IMR-90 (cell line): ENCODE measurements at regions not wholly inside any gene's neighbourhood (a gene's known extent, or its start where the extent isn't known, plus 50 kb on each side); places are given as distances from the start of the nearest gene placed in this dataset.

ENCODE experiments used
- ATAC-seq: fragments of 200-7000 bp; cut with Tn5 transposase; 2 replicates; pipeline ENCODE4 v1.9.1; 2020; ENCODE audit warnings: low read depth, mild to moderate bottlenecking, moderate library complexity
- BruUV-seq: library from RNA; stranded (reverse); fragments of 400-500 nt; replicated peaks from 2 replicates; lab custom pipeline; 2021; lab: Mats Ljungman, UMichigan
- CTCF ChIA-PET: fragments of 300-600 bp; formaldehyde crosslinking; extraction: SDS; loops from one replicate; lab custom pipeline; 2021; ENCODE audit warnings: antibody characterized with exemption; lab: Yijun Ruan, JAX
- POLR2A ChIA-PET: fragments of 300-600 bp; sonication (Branson Sonifier 250); formaldehyde crosslinking; loops from one replicate; lab custom pipeline; 2022; ENCODE audit warnings: antibody characterized with exemption; ENCODE audit not compliant: unreplicated experiment; lab: Charles Lee
- DNase-seq: peaks from one replicate; pipeline ENCODE4 v3.0.0; 2013
- H2AFZ ChIP-seq: replicated peaks from 2 replicates; pipeline ENCODE3; 2013; ENCODE audit warnings: low read length, mild to moderate bottlenecking; ENCODE audit not compliant: poor library complexity
- H2AK5ac ChIP-seq: 2 replicates; pipeline ENCODE4 v1.6.1; 2013; ENCODE audit warnings: low read depth, low read length, inconsistent platforms
- H2AK9ac ChIP-seq: replicated peaks from 2 replicates; pipeline ENCODE3; 2013; ENCODE audit warnings: mild to moderate bottlenecking, low read depth, low read length, moderate library complexity; ENCODE audit not compliant: poor library complexity
- H2BK120ac ChIP-seq: 2 replicates; pipeline ENCODE4 v1.6.1; 2013; ENCODE audit warnings: low read depth, low read length, inconsistent platforms
- H2BK15ac ChIP-seq: 3 replicates; pipeline ENCODE4 v1.6.1; 2013; ENCODE audit warnings: low read depth, low read length, inconsistent platforms
- H2BK20ac ChIP-seq: 2 replicates; pipeline ENCODE4 v1.6.1; 2013; ENCODE audit warnings: low read depth, mild to moderate bottlenecking, inconsistent platforms, low read length, moderate library complexity
- H2BK5ac ChIP-seq: 2 replicates; pipeline ENCODE4 v1.6.1; 2013; ENCODE audit warnings: mild to moderate bottlenecking, low read depth, low read length, inconsistent platforms; ENCODE audit not compliant: poor library complexity, severe bottlenecking
- H3K14ac ChIP-seq: replicated peaks from 2 replicates; pipeline ENCODE4 v1.6.1; 2013; ENCODE audit warnings: low read depth, low read length, inconsistent platforms
- H3K18ac ChIP-seq: 2 replicates; pipeline ENCODE4 v1.6.1; 2013; ENCODE audit warnings: low read depth, low read length, control low read depth
- H3K23ac ChIP-seq: 2 replicates; pipeline ENCODE4 v1.6.1; 2013; ENCODE audit warnings: low read depth, low read length, inconsistent platforms
- H3K27ac ChIP-seq: 2 replicates; pipeline ENCODE4 v1.5.1; 2013; ENCODE audit warnings: mild to moderate bottlenecking, control low read depth, low read length; ENCODE audit not compliant: insufficient read depth
- H3K27me3 ChIP-seq: 2 replicates; pipeline ENCODE4 v1.6.1; 2013; ENCODE audit warnings: low read length; ENCODE audit not compliant: control insufficient read depth, insufficient read depth
- H3K36me3 ChIP-seq: 2 replicates; pipeline ENCODE4 v1.6.1; 2013; ENCODE audit warnings: low read length, mixed read lengths; ENCODE audit not compliant: control insufficient read depth, insufficient read depth
- H3K4ac ChIP-seq: 2 replicates; pipeline ENCODE4 v1.6.1; 2013; ENCODE audit warnings: low read depth, low read length, inconsistent platforms
- H3K4me1 ChIP-seq: 2 replicates; pipeline ENCODE4 v1.6.1; 2013; ENCODE audit warnings: low read length, mixed read lengths; ENCODE audit not compliant: control insufficient read depth, insufficient read depth
- H3K4me2 ChIP-seq: 2 replicates; pipeline ENCODE4 v1.6.1; 2013; ENCODE audit warnings: low read depth, mild to moderate bottlenecking, control low read depth, low read length, moderate library complexity
- H3K4me3 ChIP-seq: 2 replicates; pipeline ENCODE4 v1.5.1; 2013; ENCODE audit warnings: low read depth, mild to moderate bottlenecking, control low read depth, low read length, moderate library complexity; ENCODE audit not compliant: insufficient read depth
- H3K56ac ChIP-seq: 2 replicates; pipeline ENCODE4 v1.6.1; 2013; ENCODE audit warnings: low read length, inconsistent platforms; ENCODE audit not compliant: insufficient read depth; ENCODE audit errors: extremely low read depth
- H3K79me1 ChIP-seq, 2 experiments: 2 replicates each; pipeline ENCODE4 v1.6.1; 2013; ENCODE audit warnings: low read length in 2 of 2, inconsistent platforms in 1 of 2, low read depth in 1 of 2
- H3K9ac ChIP-seq: 2 replicates; pipeline ENCODE4 v1.6.1; 2013; ENCODE audit warnings: low read depth, low read length, control low read depth
- H3K9me1 ChIP-seq: 2 replicates; pipeline ENCODE4 v1.6.1; 2013; ENCODE audit warnings: low read length, inconsistent platforms; ENCODE audit not compliant: insufficient read depth
- H3K9me3 ChIP-seq: 2 replicates; pipeline ENCODE4 v1.6.1; 2013; ENCODE audit warnings: low read length; ENCODE audit not compliant: control insufficient read depth, insufficient read depth
- H4K20me1 ChIP-seq: 2 replicates; pipeline ENCODE4 v1.6.1; 2013; ENCODE audit warnings: low read length, inconsistent platforms; ENCODE audit not compliant: insufficient read depth
- H4K5ac ChIP-seq: 2 replicates; pipeline ENCODE4 v1.6.1; 2013; ENCODE audit warnings: mild to moderate bottlenecking, low read depth, low read length, control low read depth
- H4K8ac ChIP-seq, 2 experiments: 2 replicates each; pipeline ENCODE4 v1.6.1; 2013; ENCODE audit warnings: low read depth in 2 of 2, low read length in 2 of 2, control low read depth in 1 of 2, inconsistent platforms in 1 of 2
- H4K91ac ChIP-seq: 2 replicates; pipeline ENCODE4 v1.6.1; 2013; ENCODE audit warnings: low read depth, low read length, inconsistent platforms; ENCODE audit not compliant: insufficient read depth
- BHLHE40 ChIP-seq: fragments of 150-350 bp; IDR thresholded peaks from 2 replicates; pipeline ENCODE4 v1.6.1; 2016; ENCODE audit warnings: mild to moderate bottlenecking, low read depth, low read length
- CEBPB ChIP-seq: IDR thresholded peaks from 2 replicates; pipeline ENCODE4 v1.6.1; 2012; ENCODE audit warnings: low read depth, low read length, improper control_type of control experiment
- CHD1 ChIP-seq: IDR thresholded peaks from 2 replicates; pipeline ENCODE4 v1.6.1; 2012; ENCODE audit warnings: low read depth, low read length, improper control_type of control experiment
- ELK1 ChIP-seq: fragments of 150-350 bp; IDR thresholded peaks from 2 replicates; pipeline ENCODE4 v1.6.1; 2016; ENCODE audit warnings: low read depth, mild to moderate bottlenecking, low read length, moderate library complexity, borderline replicate concordance
- FOS ChIP-seq: fragments of 150-350 bp; IDR thresholded peaks from 2 replicates; pipeline ENCODE4 v1.6.1; 2016; ENCODE audit warnings: low read depth, low read length
- MAFK ChIP-seq: IDR thresholded peaks from 2 replicates; pipeline ENCODE4 v1.6.1; 2012; ENCODE audit warnings: low read depth, low read length, improper control_type of control experiment
- MAZ ChIP-seq: IDR thresholded peaks from 2 replicates; pipeline ENCODE4 v1.6.1; 2012; ENCODE audit warnings: low read depth, mild to moderate bottlenecking, low read length, improper control_type of control experiment, moderate library complexity, borderline replicate concordance
- POLR2A ChIP-seq: IDR thresholded peaks from 2 replicates; pipeline ENCODE4 v1.6.1; 2012; ENCODE audit warnings: mild to moderate bottlenecking, low read depth, low read length
- RAD21 ChIP-seq: IDR thresholded peaks from 2 replicates; pipeline ENCODE4 v1.6.1; 2012; ENCODE audit warnings: low read length, improper control_type of control experiment
- RCOR1 ChIP-seq: IDR thresholded peaks from 2 replicates; pipeline ENCODE4 v1.6.1; 2012; ENCODE audit warnings: mild to moderate bottlenecking, low read length, improper control_type of control experiment; ENCODE audit not compliant: insufficient replicate concordance
- RFX5 ChIP-seq: IDR thresholded peaks from 2 replicates; pipeline ENCODE4 v1.8.0; 2012; ENCODE audit warnings: low read depth, mild to moderate bottlenecking, low read length, moderate library complexity
- WGBS, 2 experiments: methylation state at CpG; one replicate each; pipeline versions ENCODE4 v1.1.5 to v1.1.7; 2013; ENCODE audit warnings: missing lambda C conversion rate in 2 of 2; ENCODE audit not compliant: insufficient read length in 1 of 2; ENCODE audit errors: extremely low coverage in 2 of 2; 5-methylcytosine and 5-hydroxymethylcytosine counted together
- dilution Hi-C: fragments of 300-500 bp; cut with HindIII; formaldehyde crosslinking; loops from one replicate; pipeline ENCODE4 v1.14.3; 2018; ENCODE audit warnings: low sequenced_read_pairs; ENCODE audit not compliant: unreplicated experiment
- in situ Hi-C: fragments of 300-500 bp; cut with MboI; formaldehyde crosslinking; loops from 3 replicates; pipeline ENCODE4 v1.14.3; 2019; ENCODE audit warnings: low sequenced_read_pairs, inconsistent platforms, mixed read lengths
- intact Hi-C: fragments of 100-400 bp; cut with micrococcal nuclease; formaldehyde crosslinking; loops from 2 replicates; pipeline ENCODE4 v1.10.0; 2022
- TF ChIP-seq, protein P1 (sequence below): fragments of 150-350 bp; IDR thresholded peaks from 2 replicates; pipeline ENCODE4 v1.6.1; 2017; ENCODE audit warnings: mild to moderate bottlenecking, antibody characterized with exemption, low read length, low read depth
- TF ChIP-seq, protein P2 (sequence below): conservative IDR thresholded peaks from 2 replicates; pipeline ENCODE4 v1.5.1; 2012; ENCODE audit warnings: mild to moderate bottlenecking, low read depth, low read length, improper control_type of control experiment

DNA sequence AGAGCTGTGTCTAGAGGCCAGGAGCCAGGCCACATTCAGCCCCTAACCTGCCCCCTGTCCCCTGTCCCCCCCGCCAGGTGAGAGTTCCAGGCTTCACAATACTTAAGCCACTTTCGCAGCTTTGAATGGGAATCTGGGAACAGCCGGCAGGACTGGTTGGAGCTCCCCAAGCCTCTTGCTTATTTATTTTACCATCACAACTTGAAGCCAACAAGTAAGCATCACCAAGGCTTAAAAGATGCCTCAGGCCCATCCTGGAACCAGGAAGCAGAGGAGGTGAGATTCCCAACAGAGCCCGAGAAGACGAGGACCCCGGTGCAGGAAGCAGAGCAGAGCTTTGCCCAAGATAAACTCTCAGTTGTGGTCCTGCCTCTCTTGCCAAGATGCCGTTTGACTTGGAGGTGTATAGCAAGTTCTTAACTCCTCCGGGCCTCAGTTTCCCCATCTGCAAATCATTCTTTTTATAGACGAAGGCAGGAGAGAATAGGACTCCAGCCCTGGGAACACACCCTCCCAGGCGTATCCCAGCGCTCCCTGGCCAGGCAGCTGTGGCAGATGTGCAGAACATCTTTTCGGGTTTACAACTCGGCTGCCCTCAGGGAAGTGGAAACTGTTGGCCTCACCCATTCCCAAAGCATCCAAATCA lies 66.8 kb upstream of the SLC25A33 start:
- Histone ChIP-seq H3K27ac (no peak overlapping the region), H2BK15ac (no peak overlapping the region), H4K91ac (no peak overlapping the region), H2BK120ac (no peak overlapping the region), H4K20me1 (no peaks in the 10 kb centered on the region), H3K4me3 (no peak overlapping the region), H2AFZ (peak overlapping the region; percentile 77), H4K8ac (no peak overlapping the region), H2AK5ac (no peak overlapping the region), H2BK5ac (no peak overlapping the region), H3K18ac (no peak overlapping the region), H3K4me2 (no peak overlapping the region), H3K27me3 (peaks cover 6% of the 10 kb centered on the region; the same call in 1 of the 2 replicates), H2BK20ac (no peak overlapping the region), H3K14ac (no peak overlapping the region), H3K9me3 (no peaks in the 10 kb centered on the region), H3K36me3 (no peaks in the 10 kb centered on the region), H3K79me1 (no peaks in the 10 kb centered on the region), H3K9me1 (no peaks in the 10 kb centered on the region), H4K5ac (no peak overlapping the region), H3K4ac (0 out of 2 replicates have a peak overlapping the region, but pooled peaks have one; percentile 5), H3K4me1 (peaks cover 4% of the 10 kb centered on the region; the same call in 1 of the 2 replicates), H3K9ac (no peak overlapping the region), H3K56ac (no peak overlapping the region), H3K23ac (no peak overlapping the region), H2AK9ac (no peak overlapping the region)
- ATAC-seq (no peak), DNase-seq (no peak)
- no TSS peak for BruUV-seq
- POLR2A ChIA-PET: no interaction called here
- dilution Hi-C loops: no loop called here
- TF ChIP-seq RCOR1 (no peak), ELK1 (no peak), MAFK (no peak), CEBPB (no peak), POLR2A (no peak), RAD21 (no peak), CHD1 (no peak), RFX5 (no peak), MAZ (no peak), FOS (no peak), BHLHE40 (no peak)
- TF ChIP-seq, protein P1, sequence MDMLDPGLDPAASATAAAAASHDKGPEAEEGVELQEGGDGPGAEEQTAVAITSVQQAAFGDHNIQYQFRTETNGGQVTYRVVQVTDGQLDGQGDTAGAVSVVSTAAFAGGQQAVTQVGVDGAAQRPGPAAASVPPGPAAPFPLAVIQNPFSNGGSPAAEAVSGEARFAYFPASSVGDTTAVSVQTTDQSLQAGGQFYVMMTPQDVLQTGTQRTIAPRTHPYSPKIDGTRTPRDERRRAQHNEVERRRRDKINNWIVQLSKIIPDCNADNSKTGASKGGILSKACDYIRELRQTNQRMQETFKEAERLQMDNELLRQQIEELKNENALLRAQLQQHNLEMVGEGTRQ: no peak
- TF ChIP-seq, protein P2, sequence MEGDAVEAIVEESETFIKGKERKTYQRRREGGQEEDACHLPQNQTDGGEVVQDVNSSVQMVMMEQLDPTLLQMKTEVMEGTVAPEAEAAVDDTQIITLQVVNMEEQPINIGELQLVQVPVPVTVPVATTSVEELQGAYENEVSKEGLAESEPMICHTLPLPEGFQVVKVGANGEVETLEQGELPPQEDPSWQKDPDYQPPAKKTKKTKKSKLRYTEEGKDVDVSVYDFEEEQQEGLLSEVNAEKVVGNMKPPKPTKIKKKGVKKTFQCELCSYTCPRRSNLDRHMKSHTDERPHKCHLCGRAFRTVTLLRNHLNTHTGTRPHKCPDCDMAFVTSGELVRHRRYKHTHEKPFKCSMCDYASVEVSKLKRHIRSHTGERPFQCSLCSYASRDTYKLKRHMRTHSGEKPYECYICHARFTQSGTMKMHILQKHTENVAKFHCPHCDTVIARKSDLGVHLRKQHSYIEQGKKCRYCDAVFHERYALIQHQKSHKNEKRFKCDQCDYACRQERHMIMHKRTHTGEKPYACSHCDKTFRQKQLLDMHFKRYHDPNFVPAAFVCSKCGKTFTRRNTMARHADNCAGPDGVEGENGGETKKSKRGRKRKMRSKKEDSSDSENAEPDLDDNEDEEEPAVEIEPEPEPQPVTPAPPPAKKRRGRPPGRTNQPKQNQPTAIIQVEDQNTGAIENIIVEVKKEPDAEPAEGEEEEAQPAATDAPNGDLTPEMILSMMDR: no peak
- in situ Hi-C loops: no loop called here
- WGBS, 2 experiments: 89% methylated on average over 3 of the region's 13 CpGs; no CpG with 5 or more reads in 1 of the 2 experiments
- CTCF ChIA-PET: interaction anchor here (0.6 to 1.3 kb wide), 4 partner anchors 11 to 195 kb away, joined by 3 to 5 read pairs (median 4); no protein-coding TSS in a partner anchor
- intact Hi-C loops: no loop called here
